Osteoblast (primary cell): ENCODE measurements at regions not wholly inside any gene's neighbourhood (a gene's known extent, or its start where the extent isn't known, plus 50 kb on each side); places are given as distances from the start of the nearest gene placed in this dataset.

Experiments used
- DNase-seq: peaks from one replicate; pipeline ENCODE4 v3.0.0; 2011; ENCODE audit warnings: low spot score, mixed read lengths; ENCODE audit not compliant: insufficient read length; ENCODE audit errors: missing footprints
- H2AFZ ChIP-seq: 2 replicates; pipeline ENCODE4 v1.6.0; 2011; ENCODE audit warnings: mild to moderate bottlenecking, low read length
- H3K27ac ChIP-seq: 2 replicates; pipeline ENCODE4 v1.5.1; 2011; ENCODE audit warnings: mild to moderate bottlenecking, low read depth, low read length, moderate library complexity
- H3K27me3 ChIP-seq: 2 replicates; pipeline ENCODE4 v1.6.0; 2012; ENCODE audit warnings: mild to moderate bottlenecking, control low read depth, inconsistent platforms, low read length, moderate library complexity; ENCODE audit not compliant: insufficient read depth
- H3K36me3 ChIP-seq: 2 replicates; pipeline ENCODE4 v1.5.1; 2011; ENCODE audit warnings: mild to moderate bottlenecking, low read length, control low read depth, moderate library complexity; ENCODE audit not compliant: insufficient read depth
- H3K4me1 ChIP-seq: 2 replicates; pipeline ENCODE4 v1.5.1; 2011; ENCODE audit warnings: mild to moderate bottlenecking, low read length, control low read depth, moderate library complexity; ENCODE audit not compliant: insufficient read depth
- H3K4me2 ChIP-seq: 2 replicates; pipeline ENCODE4 v1.6.0; 2011; ENCODE audit warnings: mild to moderate bottlenecking, low read length; ENCODE audit not compliant: insufficient read depth
- H3K4me3 ChIP-seq: fragments of 200-600 bp; sonication (generic); 3 replicates; pipeline ENCODE4 v1.5.1; 2012; ENCODE audit warnings: mild to moderate bottlenecking, low read length, inconsistent platforms; ENCODE audit not compliant: insufficient read depth
- H3K79me2 ChIP-seq: 2 replicates; pipeline ENCODE4 v1.6.0; 2012; ENCODE audit warnings: mild to moderate bottlenecking, low read length, control low read depth, inconsistent platforms; ENCODE audit not compliant: insufficient read depth
- H3K9me3 ChIP-seq: 2 replicates; pipeline ENCODE4 v1.5.1; 2011; ENCODE audit warnings: low read depth, low read length, control low read depth
- H4K20me1 ChIP-seq: 2 replicates; pipeline ENCODE4 v1.6.0; 2012; ENCODE audit warnings: mild to moderate bottlenecking, low read length, control low read depth; ENCODE audit not compliant: insufficient read depth
- CTCF ChIP-seq: IDR thresholded peaks from 2 replicates; pipeline ENCODE4 v1.5.1; 2011; ENCODE audit warnings: mild to moderate bottlenecking, low read depth, low read length, moderate library complexity; ENCODE audit errors: extremely low read depth

- no peaks in the 10 kb centered on the region for H3K27me3 ChIP-seq
- no peak for DNase-seq
- no peaks in the 10 kb centered on the region for H3K4me1 ChIP-seq
- H3K27ac ChIP-seq = no peak overlapping the region
- H4K20me1 ChIP-seq = no peaks in the 10 kb centered on the region
- no peak for TF ChIP-seq CTCF
- H2AFZ ChIP-seq = no peak overlapping the region
- no peaks in the 10 kb centered on the region for H3K36me3 ChIP-seq
- H3K4me2 ChIP-seq = no peak overlapping the region
- H3K4me3 ChIP-seq = no peak overlapping the region
- H3K9me3 ChIP-seq = no peaks in the 10 kb centered on the region
- no peaks in the 10 kb centered on the region for H3K79me2 ChIP-seq
These were observed 68.1 kb upstream of the UST start for GRCh38 chr6:148678682-148679081.

- H3K79me2 ChIP-seq = no peaks in the 10 kb centered on the region
- H3K4me1 ChIP-seq = no peaks in the 10 kb centered on the region
- no peak overlapping the region for H2AFZ ChIP-seq
- no peak overlapping the region for H3K4me2 ChIP-seq
- no peak for TF ChIP-seq CTCF
- DNase-seq = no peak
- no peaks in the 10 kb centered on the region for H3K27me3 ChIP-seq
- no peaks in the 10 kb centered on the region for H3K9me3 ChIP-seq
- no peaks in the 10 kb centered on the region for H3K36me3 ChIP-seq
- H4K20me1 ChIP-seq = no peaks in the 10 kb centered on the region
- H3K4me3 ChIP-seq = no peak overlapping the region
- H3K27ac ChIP-seq = no peak overlapping the region
These were observed 65.2 kb upstream of the UST start for GRCh38 chr6:148681666-148682065.

GRCh38 chr6:148682252-148682651, 64.6 kb upstream of the UST start:
- DNase-seq = no peak
- no peaks in the 10 kb centered on the region for H4K20me1 ChIP-seq
- no peaks in the 10 kb centered on the region for H3K27me3 ChIP-seq
- H3K36me3 ChIP-seq = no peaks in the 10 kb centered on the region
- no peaks in the 10 kb centered on the region for H3K9me3 ChIP-seq
- H3K4me3 ChIP-seq = no peak overlapping the region
- H2AFZ ChIP-seq = no peak overlapping the region
- no peak for TF ChIP-seq CTCF
- no peak overlapping the region for H3K27ac ChIP-seq
- no peaks in the 10 kb centered on the region for H3K79me2 ChIP-seq
- H3K4me1 ChIP-seq = no peaks in the 10 kb centered on the region
- H3K4me2 ChIP-seq = no peak overlapping the region

GRCh38 chr6:148682990-148683389, 63.8 kb upstream of the UST start:
- H3K27ac ChIP-seq = no peak overlapping the region
- H3K4me2 ChIP-seq = no peak overlapping the region
- H3K79me2 ChIP-seq = no peaks in the 10 kb centered on the region
- H3K4me3 ChIP-seq = no peak overlapping the region
- no peaks in the 10 kb centered on the region for H3K9me3 ChIP-seq
- no peaks in the 10 kb centered on the region for H3K4me1 ChIP-seq
- no peaks in the 10 kb centered on the region for H4K20me1 ChIP-seq
- no peak for DNase-seq
- no peaks in the 10 kb centered on the region for H3K27me3 ChIP-seq
- no peaks in the 10 kb centered on the region for H3K36me3 ChIP-seq
- TF ChIP-seq CTCF = no peak
- no peak overlapping the region for H2AFZ ChIP-seq
